AG10803 (cell line): ENCODE measurements at regions not wholly inside any gene's neighbourhood (a gene's known extent, or its start where the extent isn't known, plus 50 kb on each side); places are given as distances from the start of the nearest gene placed in this dataset.

Source experiments
- DNase-seq: peaks from one replicate; pipeline ENCODE4 v3.0.0; 2010; ENCODE audit warnings: low read depth
- H3K4me3 ChIP-seq: 2 replicates; pipeline ENCODE4 v1.5.1; 2011; ENCODE audit warnings: mild to moderate bottlenecking, low read length, control low read depth
- TF ChIP-seq, protein P1 (sequence below): conservative IDR thresholded peaks from 2 replicates; pipeline ENCODE4 v1.5.1; 2011; ENCODE audit warnings: mild to moderate bottlenecking, low read length, control low read depth, inconsistent platforms

GRCh38 chr9:89775641-89776040 is 170.8 kb downstream of the GADD45G start:
- H3K4me3 ChIP-seq = no peak overlapping the region
- no peak for DNase-seq
- TF ChIP-seq, protein P1, sequence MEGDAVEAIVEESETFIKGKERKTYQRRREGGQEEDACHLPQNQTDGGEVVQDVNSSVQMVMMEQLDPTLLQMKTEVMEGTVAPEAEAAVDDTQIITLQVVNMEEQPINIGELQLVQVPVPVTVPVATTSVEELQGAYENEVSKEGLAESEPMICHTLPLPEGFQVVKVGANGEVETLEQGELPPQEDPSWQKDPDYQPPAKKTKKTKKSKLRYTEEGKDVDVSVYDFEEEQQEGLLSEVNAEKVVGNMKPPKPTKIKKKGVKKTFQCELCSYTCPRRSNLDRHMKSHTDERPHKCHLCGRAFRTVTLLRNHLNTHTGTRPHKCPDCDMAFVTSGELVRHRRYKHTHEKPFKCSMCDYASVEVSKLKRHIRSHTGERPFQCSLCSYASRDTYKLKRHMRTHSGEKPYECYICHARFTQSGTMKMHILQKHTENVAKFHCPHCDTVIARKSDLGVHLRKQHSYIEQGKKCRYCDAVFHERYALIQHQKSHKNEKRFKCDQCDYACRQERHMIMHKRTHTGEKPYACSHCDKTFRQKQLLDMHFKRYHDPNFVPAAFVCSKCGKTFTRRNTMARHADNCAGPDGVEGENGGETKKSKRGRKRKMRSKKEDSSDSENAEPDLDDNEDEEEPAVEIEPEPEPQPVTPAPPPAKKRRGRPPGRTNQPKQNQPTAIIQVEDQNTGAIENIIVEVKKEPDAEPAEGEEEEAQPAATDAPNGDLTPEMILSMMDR = no peak

- no peak overlapping the region for H3K4me3 ChIP-seq
- DNase-seq = no peak
- TF ChIP-seq, protein P1 = no peak
Observed at GRCh38 chr9:89776795-89777525, 172.1 kb downstream of the GADD45G start.

DNA sequence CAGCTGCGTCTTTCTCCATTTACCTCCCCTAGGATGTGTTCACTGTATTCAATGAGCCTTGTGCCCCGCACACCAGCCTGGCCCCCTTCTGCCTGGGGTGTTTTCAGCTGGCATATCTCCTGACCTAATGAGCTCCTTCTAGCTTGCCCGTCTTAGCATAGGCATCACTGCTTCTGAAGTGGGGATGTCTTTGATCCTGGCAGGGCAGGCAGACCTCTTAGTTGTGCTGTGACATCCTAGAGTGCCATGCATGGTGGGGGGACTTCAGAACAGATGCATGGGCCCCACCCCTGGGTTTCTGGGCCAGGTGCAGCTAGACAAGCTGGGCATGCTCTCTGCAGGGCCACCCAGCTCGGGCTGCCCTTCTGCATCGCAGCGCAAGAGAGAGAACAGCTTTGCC is 172.7 kb downstream of the GADD45G start:
- TF ChIP-seq, protein P1 = no peak
- DNase-seq = no peak
- H3K4me3 ChIP-seq = no peak overlapping the region

DNA sequence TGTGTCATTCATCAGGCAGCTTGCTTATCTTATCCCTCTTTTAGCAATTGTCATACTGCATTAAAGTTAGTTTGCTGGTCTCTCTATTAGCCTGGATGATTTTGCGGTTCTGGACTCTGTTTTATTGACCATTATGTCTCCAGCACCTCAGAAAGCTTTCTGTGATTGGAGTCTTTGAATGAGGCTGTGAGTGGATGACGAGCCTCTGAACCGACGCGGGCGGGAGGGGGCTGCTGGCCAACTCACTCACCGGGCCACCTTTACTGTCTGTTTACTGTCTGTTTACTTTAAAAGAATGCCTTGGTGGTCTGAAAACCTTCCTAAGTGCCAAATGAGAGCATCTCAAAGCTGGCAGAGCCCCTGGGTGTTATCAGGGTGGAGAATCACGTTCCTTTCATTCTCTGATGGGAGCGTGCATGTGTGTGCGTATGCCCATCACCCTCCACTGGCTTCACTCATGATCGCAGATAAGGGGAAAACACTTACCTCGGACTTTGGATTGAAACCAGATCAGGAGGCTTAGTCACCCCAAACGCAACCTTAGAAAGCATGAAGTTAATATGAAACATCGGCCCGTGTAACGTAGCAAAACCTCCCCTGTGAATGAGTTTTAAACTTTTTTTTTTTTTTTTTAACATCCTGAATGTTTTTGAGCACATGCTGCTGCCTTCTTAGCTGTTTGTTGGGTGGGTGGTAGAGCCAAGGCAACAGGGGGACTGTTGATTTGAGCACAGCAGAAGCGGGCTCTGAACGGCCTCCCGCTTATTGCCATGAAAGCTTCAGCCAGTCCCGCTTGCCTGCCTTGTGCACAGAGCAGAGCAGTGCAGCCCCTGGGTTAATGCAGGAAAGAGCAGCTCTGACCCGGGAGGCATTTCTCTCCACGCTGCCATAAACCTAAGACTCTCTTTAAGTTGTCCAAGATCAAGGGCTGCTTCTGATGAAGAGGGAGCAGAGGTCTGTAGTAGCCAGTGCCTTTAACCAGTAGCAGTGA is 173.6 kb downstream of the GADD45G start:
- TF ChIP-seq, protein P1 = no peak
- no peak for DNase-seq
- H3K4me3 ChIP-seq = no peak overlapping the region

GRCh38 chr9:89779405-89780203 is 174.8 kb downstream of the GADD45G start:
- H3K4me3 ChIP-seq = no peak overlapping the region
- TF ChIP-seq, protein P1 = no peak
- peak; percentile 39 for DNase-seq

DNA sequence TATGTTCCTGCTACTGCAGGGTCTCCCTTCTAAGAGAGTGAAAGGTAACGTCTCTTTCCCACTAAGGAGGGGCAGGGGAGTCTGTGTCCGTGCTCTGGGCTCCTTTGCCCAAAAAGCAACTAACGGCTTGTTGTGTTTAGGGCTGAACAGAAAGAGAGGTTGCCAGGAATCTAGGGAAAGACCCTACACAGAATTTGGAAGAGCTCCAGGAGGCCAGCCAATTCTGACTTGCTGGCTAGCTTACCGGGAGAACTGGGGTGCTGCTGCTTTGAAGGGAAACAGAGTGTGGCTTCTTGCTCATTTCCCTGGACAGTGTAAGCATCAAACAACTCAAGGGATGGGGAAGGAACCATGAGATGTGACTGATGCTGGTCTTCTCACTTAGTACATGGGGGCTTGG is 176.1 kb downstream of the GADD45G start:
- H3K4me3 ChIP-seq = no peak overlapping the region
- TF ChIP-seq, protein P1 = no peak

More for the DNA sequence above, 176.1 kb downstream of the GADD45G start:
- DNase-seq = no peak
